ENCODE measurements at regions not wholly inside any gene's neighbourhood (a gene's known extent, or its start where the extent isn't known, plus 50 kb on each side); places are given as distances from the start of the nearest gene placed in this dataset.

- DNase-seq = no peak
These were observed 846.7 kb downstream of the BCL11A start for GRCh38 chr2:59706729-59707128.

GRCh38 chr2:59703796-59704195 lies 849.7 kb downstream of the BCL11A start:
- DNase-seq = no peak

- DNase-seq = no peak
These were observed 851.4 kb downstream of the BCL11A start for GRCh38 chr2:59702026-59702425.

DNA sequence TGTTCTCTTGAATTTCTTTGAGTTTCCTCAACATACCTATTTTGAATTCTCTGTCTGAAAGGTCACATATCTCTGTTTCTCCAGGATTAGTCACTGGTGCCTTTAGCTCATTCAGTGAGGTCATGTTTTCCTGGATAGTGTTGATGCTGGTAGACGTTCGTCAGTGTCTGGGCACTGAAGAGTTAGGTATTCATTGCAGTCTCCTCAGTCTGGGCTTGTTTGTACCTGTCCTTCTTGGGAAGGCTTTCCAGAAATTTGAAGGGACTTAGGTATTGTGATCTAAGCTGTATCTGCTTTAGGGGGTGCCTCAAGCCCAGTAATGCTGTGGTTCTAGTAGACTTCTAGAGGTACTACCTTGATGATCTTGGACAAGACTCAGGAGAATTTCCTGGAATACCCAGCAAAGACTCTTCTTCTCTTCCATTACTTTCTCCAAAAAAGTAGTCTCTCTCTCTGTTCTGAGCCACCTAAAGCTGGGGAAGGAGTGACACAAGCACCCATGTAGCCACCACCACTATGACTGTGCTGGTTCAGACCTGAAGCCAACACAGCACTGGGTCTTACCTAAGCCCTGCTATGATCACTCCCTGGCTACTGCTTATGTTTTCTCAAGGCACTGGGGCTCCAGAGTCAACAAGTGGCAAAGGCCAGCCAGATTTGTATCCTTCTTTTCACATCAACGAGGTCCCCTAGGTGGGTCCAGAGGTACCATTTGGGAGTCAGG lies 852.0 kb downstream of the BCL11A start:
- no peak for DNase-seq

GRCh38 chr2:59694176-59694575 lies 859.3 kb downstream of the BCL11A start:
- DNase-seq = no peak

GRCh38 chr2:59693231-59693959 lies 860.1 kb downstream of the BCL11A start:
- DNase-seq = no peak

DNA sequence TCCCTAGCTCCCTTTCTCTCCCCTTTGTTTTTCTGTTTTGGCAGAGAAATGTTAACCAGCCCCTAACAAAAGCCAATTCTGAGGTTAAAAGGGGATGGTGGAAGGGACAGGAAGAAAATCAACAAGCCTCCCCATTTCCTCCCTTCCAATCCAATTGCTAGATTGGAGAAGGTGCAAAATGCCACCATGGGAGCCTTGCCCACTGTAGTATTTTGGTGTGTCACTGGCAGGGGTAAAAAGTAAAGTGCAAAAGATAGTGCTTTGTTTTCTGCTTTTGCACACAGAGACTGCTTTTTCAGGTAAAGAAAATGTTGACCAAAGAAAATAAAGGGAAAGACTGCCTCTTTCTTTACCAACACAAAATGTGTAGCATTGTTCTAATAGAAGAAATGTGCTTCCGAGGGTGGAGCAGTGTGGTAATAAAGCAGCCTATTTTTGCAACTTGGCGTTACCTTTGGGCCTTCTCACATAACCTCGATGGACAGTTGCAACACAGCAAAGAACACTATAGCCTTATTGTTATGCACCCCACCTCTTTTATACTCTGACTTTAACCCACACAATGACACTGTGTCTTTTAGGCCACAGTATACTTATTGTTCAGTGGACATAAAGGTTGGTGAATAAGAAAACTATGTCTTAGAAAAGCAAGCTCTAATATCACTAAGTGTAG lies 861.8 kb downstream of the BCL11A start:
- no peak for DNase-seq

DNA sequence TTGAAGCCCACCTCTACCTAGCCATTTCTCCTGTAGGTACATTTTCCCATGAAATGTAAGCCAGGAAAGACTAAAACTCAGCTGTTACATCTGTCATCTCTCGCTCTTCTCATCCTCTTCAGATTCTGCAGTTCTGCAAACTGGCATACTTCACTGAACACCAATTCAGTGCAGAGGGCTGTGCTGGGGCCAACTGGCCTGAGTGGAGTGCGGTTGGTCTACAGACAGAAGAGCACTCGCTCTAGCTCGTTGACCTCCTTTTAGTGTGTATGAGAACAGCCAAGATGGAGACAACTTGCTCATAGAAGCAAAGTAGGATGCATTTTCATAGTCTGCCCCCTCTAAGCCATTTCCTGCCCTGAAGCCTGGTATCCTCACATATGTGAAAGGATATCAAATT lies 862.6 kb downstream of the BCL11A start:
- no peak for DNase-seq

- DNase-seq = no peak
These were observed 868.7 kb downstream of the BCL11A start for GRCh38 chr2:59684771-59685166.

DNA sequence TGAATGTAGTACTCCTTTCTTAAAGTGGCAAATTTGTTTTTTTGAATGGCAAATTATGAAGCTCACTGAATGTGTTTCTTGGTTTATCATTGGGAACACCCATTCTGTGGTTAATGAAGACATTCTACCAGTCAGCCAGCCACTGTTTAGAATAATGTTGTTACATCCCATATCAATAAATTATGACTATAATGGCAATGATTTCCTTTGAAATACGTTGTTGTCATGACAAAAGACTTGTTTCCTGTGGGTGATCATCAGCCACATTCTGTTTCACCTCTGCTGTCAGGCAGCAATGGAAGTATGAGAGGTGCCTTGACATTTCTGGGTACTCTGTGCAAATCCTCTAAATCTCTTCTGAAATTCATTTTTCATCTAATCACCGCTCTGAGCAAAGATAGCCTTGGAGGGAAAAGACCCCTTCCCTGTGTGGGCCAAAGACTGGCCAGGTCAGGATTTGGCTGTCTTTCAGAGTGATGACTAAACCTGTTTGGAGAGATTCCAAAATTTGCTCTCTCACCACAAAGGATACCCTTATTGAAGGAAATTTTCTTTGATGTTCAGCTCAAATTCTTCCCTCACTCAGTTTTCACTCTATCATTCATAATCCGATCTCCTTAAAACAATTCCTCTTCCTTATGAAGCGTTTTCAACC lies 869.2 kb downstream of the BCL11A start:
- DNase-seq = no peak

GRCh38 chr2:59680863-59681262 lies 872.6 kb downstream of the BCL11A start:
- DNase-seq = no peak

DNA sequence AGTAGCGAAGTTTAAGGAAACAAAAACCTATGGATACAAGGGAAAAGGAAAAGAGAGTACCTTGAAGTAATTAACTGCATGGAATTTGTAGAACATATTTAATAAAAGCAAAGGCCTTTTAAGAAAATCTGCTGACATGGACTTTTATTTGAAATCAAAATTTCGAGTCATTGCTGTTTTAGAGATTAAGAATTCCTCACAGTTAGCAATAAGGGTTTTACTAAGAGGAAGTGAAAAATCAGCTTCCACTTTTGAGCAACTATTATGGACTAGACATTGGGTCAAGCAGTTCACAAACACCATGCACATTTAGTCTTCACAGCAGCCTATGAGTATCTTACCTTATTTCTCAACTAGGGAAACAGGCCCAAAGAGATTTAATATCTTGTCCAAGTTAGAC lies 876.3 kb downstream of the BCL11A start:
- no peak for DNase-seq

- no peak for DNase-seq
These were observed 879.4 kb downstream of the BCL11A start for GRCh38 chr2:59674100-59674499.

- no peak for DNase-seq
These were observed 888.4 kb downstream of the BCL11A start for GRCh38 chr2:59665021-59665420.

DNA sequence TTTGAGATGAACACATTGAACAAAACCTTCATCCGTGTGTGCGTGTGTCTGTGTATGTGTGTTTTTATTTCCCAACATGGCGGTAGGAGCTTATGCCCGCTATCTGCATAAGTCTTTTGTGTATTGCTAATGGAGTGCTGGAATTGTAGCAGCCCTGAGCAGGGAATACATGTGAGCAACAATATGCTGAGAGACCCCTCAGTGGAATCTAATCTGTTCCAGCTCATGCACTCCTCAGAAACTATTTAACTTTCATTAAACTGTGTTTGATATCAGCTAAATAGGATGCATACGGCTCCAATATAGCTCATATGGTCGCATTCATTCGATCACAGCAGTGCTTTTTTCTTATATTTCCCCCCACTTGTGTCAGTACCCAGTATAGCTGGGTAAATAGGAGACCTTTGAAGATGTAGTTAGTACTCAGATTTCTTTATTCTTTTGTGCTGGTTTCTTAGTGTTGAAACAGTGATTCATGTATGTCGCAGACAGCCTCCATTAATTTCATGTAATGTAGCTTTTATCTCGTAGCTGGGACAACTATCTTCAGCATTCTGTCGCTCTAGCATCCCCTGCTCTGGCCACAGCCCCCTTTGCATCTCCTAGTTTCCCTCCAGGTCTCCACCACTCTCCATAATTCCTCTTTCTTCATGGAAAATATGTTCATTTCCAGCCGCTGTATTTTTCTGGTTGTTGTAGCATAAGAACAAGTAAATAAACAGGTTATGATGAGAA lies 891.2 kb downstream of the BCL11A start:
- no peak for DNase-seq

DNA sequence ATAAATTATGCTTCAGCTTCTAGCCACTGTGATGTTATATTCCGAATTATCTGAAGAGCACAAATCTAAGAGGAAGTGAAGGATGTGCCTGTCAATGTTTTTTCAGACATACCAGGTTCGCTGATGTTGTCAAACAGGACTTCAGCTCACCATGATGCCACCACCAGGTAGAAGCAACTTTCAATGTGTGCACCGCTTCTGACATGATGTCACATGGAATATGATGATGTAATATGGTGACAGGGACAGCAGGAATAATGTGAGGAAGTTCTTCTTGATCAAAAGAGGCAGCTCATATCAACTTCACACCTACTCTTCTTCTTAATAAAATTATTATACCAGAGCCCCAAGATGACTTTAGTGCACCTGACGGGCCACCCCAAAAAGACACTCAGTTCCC lies 893.2 kb downstream of the BCL11A start:
- no peak for DNase-seq

DNA sequence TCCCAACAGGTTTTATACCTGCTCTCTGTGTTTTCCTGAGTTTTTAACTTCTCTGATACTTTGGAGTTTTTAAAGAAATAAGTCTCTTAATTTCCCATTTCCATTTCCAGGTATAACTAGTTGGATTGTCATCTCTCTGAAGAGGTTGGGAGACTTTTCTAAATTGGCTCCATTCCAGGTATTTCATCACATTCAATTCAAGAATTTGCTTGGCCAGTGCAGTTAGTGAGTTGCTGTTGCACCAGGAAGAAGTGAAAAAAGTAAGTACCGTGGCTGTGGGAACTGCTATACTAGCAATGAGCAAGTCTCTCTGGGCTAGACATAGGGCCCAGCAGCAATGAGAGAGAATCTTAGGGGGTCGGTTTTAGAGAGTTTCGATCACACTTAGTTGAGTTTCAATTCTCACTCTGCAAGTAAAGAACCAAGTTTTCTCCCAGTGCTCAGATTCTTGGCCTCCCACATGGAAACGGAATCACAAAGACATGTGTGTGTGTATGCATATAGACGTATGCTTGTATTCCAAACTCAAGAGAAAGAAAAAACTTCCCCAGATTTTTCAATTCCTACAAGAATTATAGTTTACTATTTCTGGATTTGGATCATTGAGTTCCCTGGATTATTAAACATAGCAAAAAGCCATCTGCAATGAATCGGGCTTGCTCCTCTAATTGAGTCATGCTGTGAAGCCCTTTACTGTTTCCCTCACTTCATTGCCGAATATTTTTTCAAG lies 894.4 kb downstream of the BCL11A start:
- peak; percentile 31 for DNase-seq

DNA sequence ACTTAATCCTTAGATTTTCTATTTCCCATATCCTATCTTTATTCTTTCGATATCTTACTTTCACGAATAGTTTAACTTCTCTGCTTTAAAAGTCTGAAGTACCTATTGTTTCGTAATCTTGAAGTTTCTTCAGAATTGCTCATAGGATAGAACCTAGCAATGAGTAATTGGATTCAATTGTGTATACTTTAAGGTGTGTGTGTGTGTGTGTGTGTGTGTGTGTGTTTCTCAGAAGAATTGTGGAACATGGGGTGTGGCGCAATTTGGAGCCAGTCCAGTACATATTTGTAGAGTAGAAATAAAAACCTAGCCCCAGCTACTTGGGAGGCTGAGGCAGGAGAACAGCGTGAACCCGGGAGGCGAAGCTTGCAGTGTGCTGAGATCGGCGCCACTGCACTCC lies 897.6 kb downstream of the BCL11A start:
- DNase-seq = no peak

GRCh38 chr2:59654710-59655109 lies 898.7 kb downstream of the BCL11A start:
- DNase-seq = no peak

DNA sequence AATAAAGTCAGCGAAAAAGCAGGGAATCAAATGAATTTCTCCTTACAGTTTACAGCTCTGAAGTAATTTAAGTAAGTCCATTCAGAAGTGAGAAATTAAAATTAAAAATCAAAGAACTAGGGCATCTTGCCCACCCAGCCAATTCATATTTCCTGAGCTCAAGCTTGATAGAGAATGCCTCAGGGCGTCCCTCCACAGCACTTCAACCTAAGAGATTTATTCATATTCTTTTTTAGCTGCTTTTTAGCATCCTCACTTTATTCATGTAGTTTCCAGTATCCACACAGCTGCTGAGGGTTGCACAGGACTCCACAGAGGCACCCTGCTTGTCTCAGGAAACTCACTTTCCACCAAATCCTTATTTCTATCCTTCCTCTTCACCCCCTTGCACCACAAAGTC lies 900.3 kb downstream of the BCL11A start:
- DNase-seq = no peak

GRCh38 chr2:59630789-59631188 lies 922.7 kb downstream of the BCL11A start:
- DNase-seq = no peak

- DNase-seq = no peak
These were observed 925.9 kb downstream of the BCL11A start for GRCh38 chr2:59627599-59627998.
